B cell (primary cell): ENCODE measurements at regions not wholly inside any gene's neighbourhood (a gene's known extent, or its start where the extent isn't known, plus 50 kb on each side); places are given as distances from the start of the nearest gene placed in this dataset.

Experiments used
- CTCF ChIP-seq: fragments of 200-600 bp; IDR thresholded peaks from one replicate; pipeline ENCODE4 v1.8.0; 2022; ENCODE audit warnings: antibody characterized with exemption, mild to moderate bottlenecking
- EZH2 ChIP-seq: IDR thresholded peaks from 2 replicates; pipeline ENCODE4 v1.6.1; 2012; ENCODE audit warnings: borderline replicate concordance, low read depth, mild to moderate bottlenecking, moderate library complexity, low read length; ENCODE audit not compliant: insufficient read depth, poor library complexity, severe bottlenecking

DNA sequence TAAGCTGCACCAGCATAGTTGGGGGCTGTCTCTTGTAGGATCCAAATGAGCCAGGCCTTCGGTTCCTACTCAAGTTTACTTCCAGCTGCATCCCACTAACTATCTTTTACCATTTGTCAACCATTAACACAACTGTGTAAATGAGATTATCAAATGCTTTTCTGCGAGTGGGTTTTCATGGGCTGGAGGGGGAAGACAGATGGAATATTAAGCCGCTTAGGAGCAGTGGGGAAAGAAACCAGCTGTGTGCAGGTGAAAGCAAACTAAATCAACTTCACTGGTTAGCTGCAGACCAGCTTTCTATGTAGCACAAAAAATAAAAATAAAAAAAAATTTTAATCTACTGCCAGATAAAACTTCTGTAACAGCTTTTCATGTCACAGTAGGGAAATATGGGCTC, 100.8 kb upstream of the FOXN2 start:
- TF ChIP-seq EZH2 = no peak
- TF ChIP-seq CTCF = no peak
